OCI-LY1 (cell line): ENCODE measurements at regions not wholly inside any gene's neighbourhood (a gene's known extent, or its start where the extent isn't known, plus 50 kb on each side); places are given as distances from the start of the nearest gene placed in this dataset.

Experiments used
- H2AFZ ChIP-seq: fragments of 200-600 bp; sonication (generic), shearing (Covaris generic); 2 replicates; pipeline ENCODE4 v1.6.0; 2014; ENCODE audit warnings: antibody characterized with exemption, mild to moderate bottlenecking, low read length
- H3F3A ChIP-seq: fragments of 200-600 bp; sonication (generic), shearing (Covaris generic); 2 replicates; pipeline ENCODE4 v1.6.0; 2014; ENCODE audit warnings: mild to moderate bottlenecking, antibody characterized with exemption, low read length, moderate library complexity; ENCODE audit not compliant: insufficient read depth
- H3K27ac ChIP-seq: fragments of 200-600 bp; sonication (generic); 2 replicates; pipeline ENCODE4 v1.5.1; 2014; ENCODE audit warnings: low read length, mixed run types, mild to moderate bottlenecking, low read depth; ENCODE audit not compliant: poor library complexity, severe bottlenecking
- H3K27me3 ChIP-seq: fragments of 200-600 bp; sonication (generic); 2 replicates; pipeline ENCODE4 v1.6.0; 2014; ENCODE audit warnings: antibody characterized with exemption, mild to moderate bottlenecking, low read length, moderate library complexity; ENCODE audit not compliant: insufficient read depth
- H3K36me3 ChIP-seq: fragments of 200-600 bp; sonication (generic); 2 replicates; pipeline ENCODE4 v1.6.1; 2014; ENCODE audit warnings: mild to moderate bottlenecking, antibody characterized with exemption, low read length, moderate library complexity, mixed read lengths; ENCODE audit not compliant: insufficient read depth
- H3K4me1 ChIP-seq: fragments of 200-600 bp; sonication (generic); 2 replicates; pipeline ENCODE4 v1.5.1; 2014; ENCODE audit warnings: mild to moderate bottlenecking, low read length, moderate library complexity; ENCODE audit not compliant: insufficient read depth, severe bottlenecking
- H3K4me2 ChIP-seq: fragments of 200-600 bp; sonication (generic), shearing (Covaris generic); 2 replicates; pipeline ENCODE4 v1.6.1; 2014; ENCODE audit warnings: low read length
- H3K4me3 ChIP-seq: fragments of 200-600 bp; sonication (generic); 2 replicates; pipeline ENCODE4 v1.5.1; 2014; ENCODE audit warnings: low read length, low read depth, mild to moderate bottlenecking, mixed read lengths; ENCODE audit not compliant: poor library complexity, severe bottlenecking
- H3K79me2 ChIP-seq: fragments of 200-600 bp; shearing (Covaris generic); 2 replicates; pipeline ENCODE4 v1.6.1; 2016; ENCODE audit warnings: mixed run types, low read length, mixed read lengths; ENCODE audit not compliant: insufficient read depth
- H3K9ac ChIP-seq: fragments of 200-600 bp; sonication (generic), shearing (Covaris generic); 2 replicates; pipeline ENCODE4 v1.6.1; 2014; ENCODE audit warnings: mild to moderate bottlenecking, low read length, mixed read lengths
- H3K9me2 ChIP-seq: fragments of 200-600 bp; sonication (generic), shearing (Covaris generic); 2 replicates; pipeline ENCODE4 v1.6.1; 2014; ENCODE audit warnings: low read depth, mild to moderate bottlenecking, low read length, mixed read lengths
- H3K9me3 ChIP-seq: fragments of 200-600 bp; shearing (Covaris generic); 2 replicates; pipeline ENCODE4 v1.6.1; 2014; ENCODE audit warnings: low read length, mixed read lengths
- H4K20me1 ChIP-seq: fragments of 200-600 bp; sonication (generic), shearing (Covaris generic); 2 replicates; pipeline ENCODE4 v1.6.0; 2016; ENCODE audit warnings: mild to moderate bottlenecking, low read length; ENCODE audit not compliant: insufficient read depth
- CTCF ChIP-seq: fragments of 200-600 bp; sonication (generic), shearing (Covaris generic); IDR thresholded peaks from 2 replicates; pipeline ENCODE4 v1.5.1; 2017; ENCODE audit warnings: mild to moderate bottlenecking, antibody characterized with exemption, low read length, moderate library complexity, mixed read lengths
- EZH2 ChIP-seq: fragments of 200-600 bp; sonication (generic), shearing (Covaris generic); IDR thresholded peaks from 2 replicates; pipeline ENCODE4 v1.8.0; 2017; ENCODE audit warnings: borderline replicate concordance, mixed run types, mild to moderate bottlenecking, antibody characterized with exemption, low read length, moderate library complexity, mixed read lengths

GRCh38 chr11:41848349-41848748, 388.9 kb upstream of the LRRC4C start:
- Histone ChIP-seq H2AFZ (no peak overlapping the region), H3K27me3 (no peaks in the 10 kb centered on the region), H3K9me3 (no peaks in the 10 kb centered on the region), H3K4me3 (no peak overlapping the region), H3K4me1 (no peaks in the 10 kb centered on the region), H3K79me2 (no peaks in the 10 kb centered on the region), H3K4me2 (no peak overlapping the region), H3K9ac (no peak overlapping the region), H3F3A (no peaks in the 10 kb centered on the region), H3K36me3 (no peaks in the 10 kb centered on the region), H3K9me2 (no peaks in the 10 kb centered on the region), H4K20me1 (no peaks in the 10 kb centered on the region), H3K27ac (no peak overlapping the region)
- TF ChIP-seq EZH2 (no peak), CTCF (no peak)

- H2AFZ ChIP-seq, result no peak overlapping the region
- no peaks in the 10 kb centered on the region for H3K79me2 ChIP-seq
- no peaks in the 10 kb centered on the region for H3K9me2 ChIP-seq
- no peaks in the 10 kb centered on the region for H3K36me3 ChIP-seq
- no peaks in the 10 kb centered on the region for H4K20me1 ChIP-seq
- no peak overlapping the region for H3K4me3 ChIP-seq
- TF ChIP-seq EZH2, result no peak
- TF ChIP-seq CTCF, result no peak
- no peaks in the 10 kb centered on the region for H3K9me3 ChIP-seq
- H3F3A ChIP-seq, result no peaks in the 10 kb centered on the region
- H3K9ac ChIP-seq, result no peak overlapping the region
- H3K4me2 ChIP-seq, result no peak overlapping the region
- H3K27me3 ChIP-seq, result no peaks in the 10 kb centered on the region
- no peak overlapping the region for H3K27ac ChIP-seq
- no peaks in the 10 kb centered on the region for H3K4me1 ChIP-seq
Observed at GRCh38 chr11:41849250-41849649, 389.8 kb upstream of the LRRC4C start.

GRCh38 chr11:41851743-41852142, 392.3 kb upstream of the LRRC4C start:
- Histone ChIP-seq H3K79me2 (no peaks in the 10 kb centered on the region), H4K20me1 (no peaks in the 10 kb centered on the region), H3K9ac (no peak overlapping the region), H3K4me2 (no peak overlapping the region), H3K9me3 (no peaks in the 10 kb centered on the region), H3K4me3 (no peak overlapping the region), H3K9me2 (no peaks in the 10 kb centered on the region), H3K27me3 (no peaks in the 10 kb centered on the region), H3K27ac (no peak overlapping the region), H3K36me3 (no peaks in the 10 kb centered on the region), H3K4me1 (no peaks in the 10 kb centered on the region), H2AFZ (no peak overlapping the region), H3F3A (no peaks in the 10 kb centered on the region)
- TF ChIP-seq CTCF (no peak), EZH2 (no peak)
